VCaP (cell line): ENCODE measurements at regions not wholly inside any gene's neighbourhood (a gene's known extent, or its start where the extent isn't known, plus 50 kb on each side); places are given as distances from the start of the nearest gene placed in this dataset.

Experiments used
- H3K27ac ChIP-seq: fragments of 450-650 bp; 2 replicates; pipeline ENCODE4 v1.5.1; 2017
- CTCF ChIP-seq: fragments of 450-650 bp; conservative IDR thresholded peaks from 2 replicates; pipeline ENCODE4 v1.5.1; 2017; ENCODE audit warnings: mild to moderate bottlenecking, moderate library complexity

DNA sequence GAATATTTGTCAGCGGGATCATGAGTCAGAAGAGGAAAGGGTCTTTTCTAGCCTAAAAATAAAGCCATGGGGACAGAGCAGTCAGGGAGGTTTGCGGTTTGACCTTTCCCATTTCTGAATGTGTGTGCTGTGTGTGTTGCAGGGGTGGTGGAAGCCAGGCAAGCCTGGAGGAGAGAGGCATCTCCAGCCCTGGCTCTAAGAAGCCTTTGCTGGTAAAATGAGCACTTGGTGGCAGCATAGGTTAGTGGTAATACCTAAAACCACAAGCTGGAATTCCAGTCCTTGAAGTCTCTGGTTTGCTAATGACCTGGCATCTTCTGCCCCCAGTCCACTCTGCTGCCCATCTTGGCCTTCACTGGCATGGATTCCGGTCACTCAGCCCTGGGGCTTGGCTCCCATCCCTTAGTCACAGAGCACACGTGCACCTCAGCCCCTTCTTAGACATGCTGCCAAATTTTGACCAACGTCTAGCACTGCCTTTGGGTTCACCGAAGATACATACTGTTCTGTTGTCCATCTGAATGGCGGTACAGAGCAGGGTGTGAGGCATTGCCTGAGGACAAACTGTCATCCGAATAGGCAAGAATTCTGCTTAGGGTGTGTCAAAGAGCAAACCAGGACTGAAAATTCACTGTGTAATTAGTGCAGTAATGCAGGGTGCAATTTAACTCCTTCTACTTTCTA, 52.7 kb downstream of the KCNA5 start:
- peak; percentile 44 for TF ChIP-seq CTCF

DNA sequence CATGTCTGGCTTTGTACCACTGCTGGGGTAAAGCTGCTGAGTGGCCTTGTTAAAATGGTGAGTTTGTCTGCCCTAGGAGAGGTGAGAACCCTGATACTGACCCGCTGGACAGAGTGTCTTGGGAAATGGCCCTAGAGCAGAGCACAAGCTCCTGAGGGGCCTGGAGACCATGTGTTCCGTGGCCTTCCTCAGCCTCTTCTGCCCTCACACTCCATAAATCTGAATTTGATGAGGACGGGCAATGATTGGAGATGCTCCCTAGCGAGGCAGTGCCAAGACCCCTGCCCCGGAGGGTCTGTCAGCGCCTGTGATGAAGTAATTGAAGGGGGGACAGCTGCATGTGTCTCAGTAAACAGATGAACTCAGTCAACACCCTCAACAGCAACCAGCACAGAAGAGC, 54.1 kb downstream of the KCNA5 start:
- no peak overlapping the region for H3K27ac ChIP-seq
- no peak for TF ChIP-seq CTCF

More for the DNA sequence above, 52.7 kb downstream of the KCNA5 start:
- no peak overlapping the region for H3K27ac ChIP-seq

DNA sequence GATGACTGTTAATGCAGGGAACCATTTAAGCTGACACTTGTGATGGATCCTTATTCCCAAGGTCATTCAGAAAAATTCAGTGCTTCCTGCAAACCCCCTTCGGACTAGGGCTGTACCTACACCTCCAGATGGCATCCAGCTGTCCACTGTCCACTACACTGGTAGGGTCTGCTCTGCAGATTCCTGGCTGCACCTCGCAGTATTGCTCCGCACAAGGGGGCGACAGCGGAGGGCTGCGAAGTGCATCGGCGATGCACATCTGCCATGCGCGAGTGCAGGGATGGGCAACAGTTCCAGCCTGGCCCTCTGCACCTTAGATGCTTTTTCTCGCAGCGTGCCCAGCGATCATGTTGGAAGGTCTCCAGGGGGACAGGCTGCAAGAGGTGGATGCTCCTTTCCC, 55.5 kb downstream of the KCNA5 start:
- TF ChIP-seq CTCF = no peak
- no peak overlapping the region for H3K27ac ChIP-seq

DNA sequence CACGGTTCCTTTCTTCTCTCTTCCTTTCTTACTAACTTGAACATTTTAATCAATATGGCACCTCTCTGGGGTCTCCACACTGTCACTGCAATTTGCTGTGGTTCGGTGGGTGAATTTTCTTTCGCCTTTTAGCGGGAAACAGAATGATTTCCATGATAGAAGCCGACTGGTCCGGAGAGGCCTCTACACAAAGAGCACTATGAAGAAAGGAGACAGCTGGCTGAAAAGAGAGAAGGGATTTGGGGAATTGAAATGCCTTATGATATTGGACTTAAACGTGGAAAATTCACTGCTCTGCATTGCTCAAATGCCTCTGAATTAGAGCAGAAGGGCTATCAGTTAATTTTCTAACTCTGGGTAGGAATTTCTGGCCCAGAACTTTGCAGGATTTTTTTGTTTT, 55.9 kb downstream of the KCNA5 start:
- H3K27ac ChIP-seq = no peak overlapping the region
- no peak for TF ChIP-seq CTCF

DNA sequence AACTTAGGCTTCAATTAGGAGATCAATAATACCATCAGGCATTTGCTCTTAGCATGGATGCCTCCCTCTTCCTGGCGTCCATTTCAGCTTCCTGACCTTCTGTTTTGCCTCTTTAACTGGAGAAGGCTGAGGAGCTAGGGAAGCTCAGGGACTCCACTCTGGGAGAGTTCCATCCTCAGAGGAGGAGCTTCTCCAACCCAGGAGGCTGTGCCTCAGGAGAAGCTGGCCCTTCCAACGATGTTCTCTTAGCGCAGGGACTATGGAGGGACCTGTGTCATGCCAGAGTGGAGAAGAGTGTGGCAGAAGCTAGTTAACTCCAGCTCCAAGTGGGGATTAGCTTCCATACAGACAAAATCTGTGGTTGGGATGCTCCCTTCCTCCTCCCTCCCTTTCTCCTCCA, 58.0 kb downstream of the KCNA5 start:
- TF ChIP-seq CTCF = no peak
- H3K27ac ChIP-seq = no peak overlapping the region

DNA sequence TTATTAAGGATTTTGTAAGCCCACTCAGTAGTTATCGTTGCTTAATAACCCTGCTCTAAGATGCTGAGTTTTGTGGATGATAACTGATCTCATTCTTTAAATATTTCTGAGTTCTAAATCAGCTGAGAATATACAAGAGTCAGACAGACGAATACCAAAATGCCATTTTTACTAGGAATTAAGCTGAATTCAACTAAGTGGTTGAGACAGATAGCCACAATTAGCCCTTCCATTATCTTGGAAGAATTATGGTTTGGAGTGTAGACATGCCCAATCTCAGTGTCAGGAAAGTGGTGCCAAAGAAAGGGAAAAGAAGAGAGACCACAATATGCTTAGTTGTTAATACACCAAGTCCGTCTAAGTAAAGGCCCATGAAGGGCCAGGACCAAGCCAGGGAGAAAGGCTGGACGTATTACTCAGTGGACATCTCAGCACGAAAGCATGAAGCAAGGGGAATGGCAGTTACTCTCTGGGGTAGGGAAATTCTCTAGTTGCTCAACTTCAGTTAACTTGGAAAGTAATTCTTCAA, 58.6 kb downstream of the KCNA5 start:
- no peak overlapping the region for H3K27ac ChIP-seq
- no peak for TF ChIP-seq CTCF

- H3K27ac ChIP-seq = no peak overlapping the region
- no peak for TF ChIP-seq CTCF
Observed at GRCh38 chr12:5102806-5103205, 59.1 kb downstream of the KCNA5 start.
